Posterior cingulate gyrus (tissue), 11 donors: ENCODE measurements at regions not wholly inside any gene's neighbourhood (a gene's known extent, or its start where the extent isn't known, plus 50 kb on each side); places are given as distances from the start of the nearest gene placed in this dataset.

Experiments used
- DNase-seq, 10 donors: peaks; one replicate each; pipeline versions ENCODE4 v3.0.0 to v3.0.0-alpha.2; 2020 to 2021; ENCODE audit warnings: mixed read lengths in 3 of 10
- intact Hi-C: fragments of 100-400 bp; cut with DNase I; formaldehyde crosslinking; loops from one replicate; pipeline ENCODE4 v1.15.1; 2023

GRCh38 chr4:160142579-160142978 lies 1039.7 kb downstream of the RAPGEF2 start:
- intact Hi-C loops, result no loop called here

DNA sequence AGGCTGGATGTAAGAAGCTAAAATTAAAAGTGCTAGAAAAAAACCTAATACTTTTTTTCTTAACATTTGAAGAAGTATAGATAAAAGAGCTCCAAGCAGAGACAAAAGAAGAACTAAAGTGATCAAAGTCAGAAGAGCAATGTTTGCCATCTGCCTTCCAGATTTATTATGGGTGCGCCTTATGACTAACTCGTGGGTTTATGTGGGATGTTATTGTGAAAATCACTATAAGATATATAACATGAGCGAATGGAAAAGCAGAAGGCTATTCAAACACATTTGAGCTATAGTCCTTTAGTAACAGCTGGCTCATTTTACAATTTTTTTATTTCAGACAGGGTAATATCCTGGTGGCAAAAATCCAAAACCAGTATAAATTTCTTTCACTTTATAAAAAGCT lies 1040.7 kb downstream of the RAPGEF2 start:
- DNase-seq, result no peak
- intact Hi-C loops, result no loop called here

More at GRCh38 chr4:160142579-160142978, 1039.7 kb downstream of the RAPGEF2 start:
- DNase-seq, result no peak

- intact Hi-C loops, result no loop called here
- DNase-seq, result peak in 3 of 10 donors; percentile 54 to 73 (median 65)
Observed at GRCh38 chr4:160159457-160159856, 1056.6 kb downstream of the RAPGEF2 start.

DNA sequence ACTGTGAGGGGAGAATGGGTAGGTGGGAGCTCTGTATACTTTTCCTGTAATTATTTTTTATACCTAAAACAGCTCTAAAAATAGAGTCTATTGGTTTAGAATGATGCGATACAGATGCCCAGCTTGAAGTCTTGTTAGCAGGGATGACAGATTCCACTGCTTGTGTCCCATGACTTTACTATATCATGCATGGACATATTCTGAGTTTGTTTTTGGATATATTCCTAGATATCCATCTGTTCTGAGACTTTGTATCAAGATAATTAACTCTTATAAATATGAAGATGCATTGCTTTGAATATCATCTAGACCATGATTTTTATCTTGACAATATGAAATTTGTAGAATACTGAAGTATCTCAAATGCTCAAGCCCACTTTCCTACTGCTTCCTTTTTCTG lies 1058.1 kb downstream of the RAPGEF2 start:
- intact Hi-C loops, result no loop called here
- DNase-seq, result no peak

DNA sequence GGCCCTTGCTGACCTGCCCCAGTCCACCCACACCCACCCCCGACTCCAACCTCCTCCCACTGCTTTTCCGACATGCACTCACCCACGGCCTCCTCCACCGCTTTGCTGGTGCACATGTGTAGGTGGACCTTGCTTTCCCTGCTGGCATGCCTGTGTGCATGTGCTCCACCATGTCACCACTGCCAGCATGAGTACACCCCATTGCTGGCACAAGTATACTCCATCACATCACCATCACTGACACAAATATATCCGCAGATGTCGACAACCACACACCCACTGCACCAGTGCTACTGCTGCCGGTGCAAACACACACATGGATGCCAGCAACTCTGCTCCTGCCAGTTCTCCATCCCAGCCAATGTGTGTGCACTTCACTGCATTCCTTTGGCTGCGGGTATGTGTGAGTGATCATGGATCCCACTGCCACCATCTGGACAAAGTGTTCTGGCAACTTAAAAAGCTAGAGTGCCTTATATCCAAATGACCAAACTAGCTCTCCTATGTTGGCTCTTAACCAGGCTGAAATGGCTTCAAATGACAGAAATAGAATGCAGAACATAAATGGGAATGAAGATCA lies 1072.3 kb downstream of the RAPGEF2 start:
- intact Hi-C loops, result no loop called here
- DNase-seq, result peak in 1 of 10 donors; percentile 68

DNA sequence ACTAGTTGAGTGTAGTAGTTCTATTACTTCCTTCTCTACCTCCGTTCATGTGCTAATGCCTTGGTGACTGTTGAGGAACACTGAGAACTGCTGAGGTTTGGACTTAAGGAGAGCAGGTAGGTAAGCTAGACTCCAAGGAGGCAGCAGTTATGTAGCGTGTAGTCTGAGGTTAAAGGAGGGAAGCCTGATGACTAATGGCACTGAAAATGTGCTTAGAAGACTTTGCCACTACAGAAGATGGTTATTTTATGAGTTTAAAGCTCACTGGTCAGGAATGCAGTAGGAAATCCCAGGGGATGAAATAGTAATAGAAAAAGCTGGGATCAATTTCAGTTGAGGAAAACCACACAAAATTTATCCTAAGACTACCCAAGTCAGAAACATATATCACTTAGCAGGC lies 1077.3 kb downstream of the RAPGEF2 start:
- no peak for DNase-seq
- intact Hi-C loops, result no loop called here

- intact Hi-C loops, result no loop called here
- DNase-seq, result no peak
Observed at GRCh38 chr4:160182727-160183126, 1079.8 kb downstream of the RAPGEF2 start.

DNA sequence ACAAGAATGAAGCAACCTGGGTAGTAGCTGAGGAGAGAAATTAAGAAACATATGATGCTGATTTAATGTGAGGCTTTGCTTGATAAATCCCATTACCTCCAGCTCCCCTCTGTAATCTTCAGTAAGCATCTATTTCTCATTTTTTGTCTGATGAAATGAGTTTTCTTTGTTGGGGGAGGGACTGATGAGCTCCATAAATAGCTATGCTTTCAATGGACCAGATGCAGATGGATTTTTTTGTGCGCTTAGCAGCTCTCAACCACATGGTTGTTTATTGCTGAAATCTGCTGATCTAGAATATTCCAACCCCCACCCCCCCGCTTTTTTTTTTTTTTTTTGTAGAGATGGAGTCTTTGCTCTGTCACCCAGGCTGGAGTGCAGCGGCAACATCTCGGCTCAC lies 1082.0 kb downstream of the RAPGEF2 start:
- no peak for DNase-seq
- intact Hi-C loops, result no loop called here

DNA sequence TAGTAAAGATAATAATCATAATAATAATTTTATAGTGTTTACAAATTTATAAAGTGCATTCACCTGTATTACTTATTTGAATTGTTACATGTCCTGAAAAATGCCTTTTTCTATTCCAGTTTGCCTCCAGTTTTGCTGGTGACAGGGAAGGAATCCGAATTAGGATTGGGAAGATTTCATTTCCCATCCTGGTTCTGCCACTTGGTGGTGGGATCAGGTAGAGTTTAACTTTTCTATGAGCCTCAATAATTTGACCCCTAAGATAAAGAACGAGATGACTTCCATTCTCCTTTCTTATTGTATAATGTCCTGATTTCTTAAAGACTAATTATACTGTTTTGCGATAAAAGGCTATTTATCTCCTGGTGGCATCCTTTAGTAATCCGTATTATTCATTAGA lies 1090.9 kb downstream of the RAPGEF2 start:
- DNase-seq, result no peak
- intact Hi-C loops, result no loop called here

- DNase-seq, result peak in 2 of 10 donors; percentile 28 to 34
- intact Hi-C loops, result no loop called here
Observed at GRCh38 chr4:160194716-160195115, 1091.8 kb downstream of the RAPGEF2 start.

DNA sequence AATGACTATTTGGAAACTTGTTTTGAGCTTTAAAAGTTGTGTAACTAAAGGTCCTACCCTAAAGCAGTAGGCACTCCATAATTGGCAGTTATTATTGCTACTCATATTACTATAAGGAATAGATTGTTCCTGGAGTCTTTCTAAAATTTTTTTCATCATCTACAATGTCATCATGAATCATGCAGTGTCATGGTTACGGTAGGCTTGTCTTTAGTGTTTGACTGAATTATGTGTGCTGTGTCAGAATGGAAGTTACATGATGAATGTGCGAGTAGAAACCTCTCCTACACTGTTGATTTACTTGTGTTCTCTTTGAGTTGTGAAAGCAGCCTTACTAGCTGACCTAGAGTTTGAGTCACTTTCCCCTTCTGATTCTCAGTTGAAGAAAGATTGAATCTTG lies 1099.9 kb downstream of the RAPGEF2 start:
- no peak for DNase-seq
- intact Hi-C loops, result no loop called here

DNA sequence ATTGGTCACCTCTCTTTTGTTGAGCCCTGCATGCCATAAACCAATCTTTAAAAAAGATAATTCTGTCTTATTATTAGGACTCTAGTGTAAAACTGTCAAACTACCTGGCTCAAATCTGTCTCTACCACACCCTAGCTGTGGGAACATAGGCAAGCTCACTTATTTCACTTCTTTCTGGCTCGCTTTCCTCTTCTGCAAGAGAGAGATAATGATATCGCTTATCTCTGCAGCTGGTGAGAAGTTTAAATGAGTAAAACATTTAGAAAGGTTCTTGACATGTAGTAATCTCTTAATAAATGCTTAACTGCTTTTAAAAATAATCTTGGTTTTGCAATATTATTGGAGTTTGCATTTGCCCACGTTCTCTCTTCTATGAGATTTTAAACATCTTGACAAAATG lies 1109.2 kb downstream of the RAPGEF2 start:
- intact Hi-C loops, result no loop called here
- DNase-seq, result no peak

- no peak for DNase-seq
- intact Hi-C loops, result no loop called here
Observed at GRCh38 chr4:160213366-160213765, 1110.5 kb downstream of the RAPGEF2 start.

- intact Hi-C loops, result no loop called here
- no peak for DNase-seq
Observed at GRCh38 chr4:160217352-160217751, 1114.5 kb downstream of the RAPGEF2 start.

DNA sequence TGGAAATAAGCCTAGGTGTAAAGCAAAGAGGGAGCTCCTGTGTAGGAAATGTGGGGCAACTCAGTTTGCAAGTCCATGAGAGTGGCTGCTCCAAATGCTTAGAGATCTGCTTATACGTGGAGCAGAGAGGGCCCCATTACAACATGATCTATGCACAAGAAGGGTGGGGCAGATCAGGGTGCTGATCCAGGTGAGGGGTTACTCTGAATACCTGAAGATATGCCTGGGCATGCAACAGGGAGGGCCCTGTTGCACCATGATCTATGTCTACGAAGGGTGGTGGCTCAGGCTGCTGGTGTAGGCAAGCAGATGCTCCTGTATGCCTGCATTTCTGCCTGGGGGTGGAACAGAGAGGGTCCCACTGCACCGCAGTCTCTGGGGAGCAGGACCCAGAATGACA lies 1121.2 kb downstream of the RAPGEF2 start:
- intact Hi-C loops, result no loop called here
- no peak for DNase-seq

DNA sequence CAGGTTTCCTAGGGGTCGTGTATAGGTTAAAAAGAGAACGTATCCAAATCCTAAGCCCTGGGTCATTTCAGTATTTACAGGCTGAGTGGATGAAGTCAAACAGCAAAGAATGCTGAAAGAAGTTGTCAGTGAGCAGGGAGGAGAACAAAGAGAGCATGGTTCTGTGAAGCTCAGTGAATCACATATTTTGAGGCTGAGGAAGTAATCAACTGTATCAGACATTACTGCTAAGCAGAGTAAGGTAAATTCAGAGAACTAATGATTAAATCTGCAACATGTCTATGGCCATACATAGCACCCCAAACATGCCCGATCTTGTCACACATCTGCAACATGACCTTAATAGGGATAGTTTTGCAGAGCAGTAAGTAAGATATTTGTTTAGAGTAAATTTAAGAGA lies 1130.3 kb downstream of the RAPGEF2 start:
- intact Hi-C loops, result no loop called here

DNA sequence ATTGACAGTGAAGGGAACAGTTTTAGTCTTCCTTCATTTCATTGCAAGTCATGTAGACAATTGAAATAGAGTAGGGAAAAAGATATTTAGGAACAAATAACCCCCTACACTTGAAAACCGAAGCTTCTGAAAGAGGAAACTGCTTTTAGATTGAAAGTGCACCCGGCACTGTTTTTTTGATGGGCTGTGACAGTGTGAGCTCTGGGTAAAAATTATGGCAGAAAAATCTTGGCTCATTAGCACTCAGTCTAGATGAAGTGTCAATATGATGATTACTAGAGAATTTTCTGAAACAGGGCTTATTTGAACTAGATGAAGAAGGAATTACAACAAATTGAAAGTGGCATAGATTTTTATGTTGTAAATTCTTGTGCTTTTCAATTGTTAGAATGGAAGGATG lies 1132.4 kb downstream of the RAPGEF2 start:
- no peak for DNase-seq
- intact Hi-C loops, result no loop called here

More for the DNA sequence above, 1130.3 kb downstream of the RAPGEF2 start:
- DNase-seq, result no peak

- intact Hi-C loops, result no loop called here
- DNase-seq, result no peak
Observed at GRCh38 chr4:160235771-160236170, 1132.9 kb downstream of the RAPGEF2 start.

DNA sequence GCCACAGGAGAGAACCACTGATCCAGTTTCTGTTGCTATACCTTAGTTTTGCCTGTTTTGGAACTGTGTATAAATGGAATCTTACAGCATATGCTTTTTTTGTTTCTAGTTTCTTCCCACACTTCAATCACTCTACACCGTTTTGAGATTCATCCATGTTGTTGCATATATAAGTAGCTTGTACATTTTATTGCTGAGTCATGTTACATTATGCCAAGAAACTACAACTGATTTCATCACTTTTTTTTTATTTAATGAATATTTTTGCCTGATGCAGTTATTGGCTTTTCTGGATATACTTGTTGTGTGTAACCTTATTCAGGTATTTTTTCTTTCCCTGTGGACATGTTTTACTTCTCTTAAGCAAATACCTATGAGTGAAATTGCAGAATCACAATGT lies 1135.9 kb downstream of the RAPGEF2 start:
- intact Hi-C loops, result no loop called here
- no peak for DNase-seq

DNA sequence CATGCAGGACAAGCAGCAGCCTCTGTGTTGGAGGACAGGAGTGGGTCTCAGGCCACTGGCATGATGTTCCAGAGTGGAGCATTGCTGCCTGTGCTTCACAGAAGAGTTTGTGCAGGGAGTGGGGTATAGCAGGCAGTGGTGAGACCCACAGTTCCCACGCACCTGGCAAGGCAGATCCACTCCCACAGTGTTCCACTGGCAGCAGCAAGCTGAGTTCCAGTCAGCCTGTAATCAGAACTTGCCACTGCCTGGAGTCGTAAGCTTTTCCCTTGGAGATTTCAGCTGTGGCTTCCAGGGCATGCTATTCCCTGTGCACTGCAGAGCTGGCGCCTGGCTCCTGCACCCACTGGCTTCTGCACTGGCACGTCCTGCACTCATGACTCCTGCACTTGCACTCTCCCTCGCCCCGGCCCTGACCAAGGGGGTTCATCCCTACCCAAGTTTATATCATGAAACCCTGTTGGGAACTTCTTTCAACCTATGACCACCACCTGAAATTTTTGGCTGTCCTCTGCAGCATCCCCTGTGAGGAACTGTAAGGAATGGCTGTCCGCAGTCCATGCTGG lies 1144.3 kb downstream of the RAPGEF2 start:
- peak in 4 of 10 donors; percentile 7 to 79 (median 59) for DNase-seq
- intact Hi-C loops, result no loop called here

DNA sequence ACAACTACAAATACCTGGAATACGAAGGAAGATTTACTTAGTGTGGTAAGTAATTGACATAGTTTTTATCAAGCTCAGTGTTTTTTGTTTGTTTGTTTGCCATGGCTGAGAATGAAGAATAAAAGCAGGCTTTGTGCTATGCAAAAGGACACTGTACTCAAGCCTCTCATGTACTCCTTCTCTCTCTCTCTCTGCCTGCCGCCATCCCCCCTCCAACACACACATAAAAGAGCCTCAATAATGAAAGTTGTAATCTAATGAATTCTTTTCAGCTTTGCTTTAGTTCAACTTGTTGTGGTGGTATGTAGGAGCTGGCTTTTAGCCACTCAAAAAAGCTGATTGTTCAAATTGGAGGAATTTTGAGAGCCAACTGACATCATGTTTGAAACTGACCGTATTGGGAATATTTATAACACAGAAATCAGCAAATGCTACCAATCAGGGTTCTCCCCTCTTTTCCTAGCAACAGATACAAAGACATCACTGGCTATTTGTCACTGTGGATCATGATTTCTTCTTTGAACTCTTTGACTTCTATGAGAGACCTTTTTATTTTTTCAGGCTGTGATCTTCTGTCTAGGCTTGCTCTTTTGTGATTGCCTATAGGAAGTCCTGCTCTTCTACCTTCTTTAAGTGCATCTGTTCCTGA lies 1148.8 kb downstream of the RAPGEF2 start:
- intact Hi-C loops, result no loop called here
- DNase-seq, result no peak

- intact Hi-C loops, result no loop called here
Observed at GRCh38 chr4:160257318-160257717, 1154.4 kb downstream of the RAPGEF2 start.

More at GRCh38 chr4:160257318-160257717, 1154.4 kb downstream of the RAPGEF2 start:
- DNase-seq, result no peak
